22Rv1 (cell line): ENCODE measurements at regions not wholly inside any gene's neighbourhood (a gene's known extent, or its start where the extent isn't known, plus 50 kb on each side); places are given as distances from the start of the nearest gene placed in this dataset.

Experiments
- CTCF ChIP-seq: fragments of 450-650 bp; IDR thresholded peaks from 2 replicates; pipeline ENCODE4 v1.5.1; 2017; ENCODE audit warnings: mild to moderate bottlenecking
- ZFX ChIP-seq: fragments of 450-650 bp; IDR thresholded peaks from 2 replicates; pipeline ENCODE4 v1.6.1; 2017; ENCODE audit warnings: antibody characterized with exemption, borderline replicate concordance

GRCh38 chr18:39205565-39206195, 1640.1 kb upstream of the CELF4 start:
- TF ChIP-seq CTCF (no peak), ZFX (no peak)
